ENCODE measurements at regions not wholly inside any gene's neighbourhood (a gene's known extent, or its start where the extent isn't known, plus 50 kb on each side); places are given as distances from the start of the nearest gene placed in this dataset.

- H3K4me3 ChIP-seq (ENCODE audit: low read depth in 1 of 2, low read length in 1 of 2): no peak overlapping the region
- TF ChIP-seq CTCF (IDR thresholded peaks at IDR 0.05): no peak
- peaks cover 33% of the 10 kb centered on the region for H3K27me3 ChIP-seq
- no peaks in the 10 kb centered on the region for H3K36me3 ChIP-seq
- H3K4me1 ChIP-seq (ENCODE audit: control insufficient read depth in 1 of 2, insufficient read depth in 1 of 2, low read depth in 1 of 2, low read length in 1 of 2): no peaks in the 10 kb centered on the region
- no peak overlapping the region for H3K27ac ChIP-seq
- H3K9me3 ChIP-seq: no peaks in the 10 kb centered on the region
Observed at GRCh38 chr9:135246248-135247205, 159.1 kb downstream of the OLFM1 start.

GRCh38 chr9:135247227-135247930 is 159.9 kb downstream of the OLFM1 start:
- no peak for TF ChIP-seq CTCF (IDR thresholded peaks at IDR 0.05)
- no peaks in the 10 kb centered on the region for H3K36me3 ChIP-seq
- no peaks in the 10 kb centered on the region for H3K9me3 ChIP-seq
- no peak overlapping the region for H3K4me3 ChIP-seq (ENCODE audit: low read depth in 1 of 2, low read length in 1 of 2)
- H3K27ac ChIP-seq: no peak overlapping the region
- no peaks in the 10 kb centered on the region for H3K4me1 ChIP-seq (ENCODE audit: control insufficient read depth in 1 of 2, insufficient read depth in 1 of 2, low read depth in 1 of 2, low read length in 1 of 2)
- peaks cover 41% of the 10 kb centered on the region for H3K27me3 ChIP-seq

- H3K27me3 ChIP-seq: peaks cover 44% of the 10 kb centered on the region
- no peak overlapping the region for H3K27ac ChIP-seq
- TF ChIP-seq CTCF (IDR thresholded peaks at IDR 0.05): no peak
- no peaks in the 10 kb centered on the region for H3K9me3 ChIP-seq
- H3K4me1 ChIP-seq (ENCODE audit: control insufficient read depth in 1 of 2, insufficient read depth in 1 of 2, low read depth in 1 of 2, low read length in 1 of 2): no peaks in the 10 kb centered on the region
- H3K4me3 ChIP-seq (ENCODE audit: low read depth in 1 of 2, low read length in 1 of 2): no peak overlapping the region
- H3K36me3 ChIP-seq: no peaks in the 10 kb centered on the region
Observed at GRCh38 chr9:135248111-135248510, 160.6 kb downstream of the OLFM1 start.

GRCh38 chr9:135248721-135249120 is 161.3 kb downstream of the OLFM1 start:
- no peak for TF ChIP-seq CTCF (IDR thresholded peaks at IDR 0.05)
- Histone ChIP-seq H3K9me3 (no peaks in the 10 kb centered on the region), H3K36me3 (no peaks in the 10 kb centered on the region), H3K4me3 (ENCODE audit: low read depth in 1 of 2, low read length in 1 of 2) (no peak overlapping the region), H3K27me3 (peaks cover 44% of the 10 kb centered on the region), H3K4me1 (ENCODE audit: control insufficient read depth in 1 of 2, insufficient read depth in 1 of 2, low read depth in 1 of 2, low read length in 1 of 2) (no peaks in the 10 kb centered on the region), H3K27ac (no peak overlapping the region)

GRCh38 chr9:135249191-135249590 is 161.7 kb downstream of the OLFM1 start:
- no peaks in the 10 kb centered on the region for H3K9me3 ChIP-seq
- no peak overlapping the region for H3K27ac ChIP-seq
- TF ChIP-seq CTCF (IDR thresholded peaks at IDR 0.05): no peak
- no peaks in the 10 kb centered on the region for H3K36me3 ChIP-seq
- H3K4me3 ChIP-seq (ENCODE audit: low read depth in 1 of 2, low read length in 1 of 2): no peak overlapping the region
- peaks cover 44% of the 10 kb centered on the region for H3K27me3 ChIP-seq
- H3K4me1 ChIP-seq (ENCODE audit: control insufficient read depth in 1 of 2, insufficient read depth in 1 of 2, low read depth in 1 of 2, low read length in 1 of 2): no peaks in the 10 kb centered on the region

All from neutrophil (primary cell).